ENCODE measurements at regions not wholly inside any gene's neighbourhood (a gene's known extent, or its start where the extent isn't known, plus 50 kb on each side); places are given as distances from the start of the nearest gene placed in this dataset.
"Not testable (repeated sequence)": the region's sequence is repeated elsewhere in the genome, so short reads cannot be mapped to it uniquely, and the experiment has no call there.

- in situ Hi-C loops (cut with HindIII; ENCODE audit: low sequenced_read_pairs) = loop anchor here (10.0 to 25.0 kb wide), 2 partner anchors 116 to 1096 kb away; no protein-coding TSS in a partner anchor
Measured at GRCh38 chr17:71441098-71441497, 679.7 kb upstream of the SOX9 start.

DNA sequence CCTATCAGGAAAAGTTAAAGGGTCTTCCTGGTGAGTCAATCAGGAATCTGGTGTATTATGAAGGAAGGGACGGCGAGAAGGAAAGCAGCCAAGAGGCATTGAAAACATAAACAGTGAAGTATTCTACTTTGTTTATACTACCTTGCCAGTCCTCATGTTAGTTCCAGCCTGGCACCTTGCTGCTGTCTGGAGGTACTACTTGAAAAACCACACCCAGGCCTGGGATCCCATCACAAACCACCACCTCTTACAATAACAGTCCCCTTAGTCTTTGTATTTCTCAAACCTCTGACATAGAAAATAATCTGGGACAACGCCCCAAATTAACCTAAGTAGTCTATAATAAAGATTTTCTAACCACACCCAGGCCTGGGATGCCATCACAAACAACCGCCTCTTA, 676.7 kb upstream of the SOX9 start:
- in situ Hi-C loops (cut with HindIII; ENCODE audit: low sequenced_read_pairs) = loop anchor here (10.0 to 25.0 kb wide), 2 partner anchors 119 to 1093 kb away; no protein-coding TSS in a partner anchor

DNA sequence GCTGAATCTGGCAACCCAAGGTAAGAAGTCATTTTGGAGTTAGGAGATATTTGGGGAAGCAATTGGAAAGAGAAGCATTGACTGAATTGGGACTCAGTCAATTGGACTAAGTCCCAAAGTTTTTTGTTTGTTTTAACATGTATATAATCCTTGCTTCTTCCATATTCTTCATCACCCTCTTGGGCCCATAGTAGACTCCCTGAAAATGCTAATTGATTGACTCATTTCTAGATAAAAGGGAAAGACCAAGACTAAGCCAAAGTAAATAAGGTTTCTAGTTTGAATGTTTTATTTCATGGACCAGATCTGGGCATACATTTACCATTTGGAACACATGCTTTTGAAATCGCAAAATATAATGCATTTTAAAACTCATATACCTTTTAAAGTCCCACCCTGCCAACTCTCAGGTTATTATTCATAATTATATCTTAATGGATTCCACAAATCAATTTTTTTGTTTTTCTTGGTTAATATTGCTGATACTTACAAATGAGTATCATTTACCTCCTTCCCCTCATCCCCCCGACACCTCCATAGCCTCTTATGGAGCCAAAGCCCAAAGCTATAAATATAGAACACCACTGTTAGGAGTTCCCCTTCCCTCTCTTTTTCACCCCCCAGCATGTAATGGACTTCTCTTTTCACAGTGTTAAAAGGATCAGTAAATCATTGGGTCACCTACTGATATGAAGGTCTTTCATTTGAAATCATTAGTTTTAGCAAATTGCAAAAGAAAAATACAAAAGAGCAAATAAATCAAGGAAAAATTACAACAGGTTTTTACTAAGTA, 674.0 kb upstream of the SOX9 start:
- in situ Hi-C loops (cut with HindIII; ENCODE audit: low sequenced_read_pairs) = loop anchor here (5.0 to 25.0 kb wide), 3 partner anchors 40 to 1090 kb away; no protein-coding TSS in a partner anchor

- in situ Hi-C loops (cut with HindIII; ENCODE audit: low sequenced_read_pairs) = loop anchor here (5.0 to 25.0 kb wide), 3 partner anchors 40 to 1090 kb away; no protein-coding TSS in a partner anchor
Measured at GRCh38 chr17:71447644-71448043, 673.2 kb upstream of the SOX9 start.

DNA sequence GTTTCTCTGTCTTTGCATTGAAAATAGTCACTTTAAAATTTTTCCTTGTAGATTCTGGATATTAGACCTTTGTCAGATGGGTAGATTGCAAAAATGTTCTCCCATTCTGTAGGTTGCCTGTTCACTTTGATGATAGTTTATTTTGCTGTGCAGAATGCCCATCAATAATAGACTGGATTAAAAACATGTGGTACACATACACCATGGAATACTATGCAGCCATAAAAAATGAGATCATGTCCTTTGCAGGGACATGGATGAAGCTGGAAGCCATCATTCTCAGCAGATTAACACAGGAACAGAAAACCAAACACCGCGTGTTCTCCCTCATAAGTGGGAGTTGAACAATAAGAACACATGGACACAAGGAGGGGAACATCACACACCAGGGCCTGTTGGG, 670.2 kb upstream of the SOX9 start:
- in situ Hi-C loops (cut with HindIII; ENCODE audit: low sequenced_read_pairs) = not testable (repeated sequence)

DNA sequence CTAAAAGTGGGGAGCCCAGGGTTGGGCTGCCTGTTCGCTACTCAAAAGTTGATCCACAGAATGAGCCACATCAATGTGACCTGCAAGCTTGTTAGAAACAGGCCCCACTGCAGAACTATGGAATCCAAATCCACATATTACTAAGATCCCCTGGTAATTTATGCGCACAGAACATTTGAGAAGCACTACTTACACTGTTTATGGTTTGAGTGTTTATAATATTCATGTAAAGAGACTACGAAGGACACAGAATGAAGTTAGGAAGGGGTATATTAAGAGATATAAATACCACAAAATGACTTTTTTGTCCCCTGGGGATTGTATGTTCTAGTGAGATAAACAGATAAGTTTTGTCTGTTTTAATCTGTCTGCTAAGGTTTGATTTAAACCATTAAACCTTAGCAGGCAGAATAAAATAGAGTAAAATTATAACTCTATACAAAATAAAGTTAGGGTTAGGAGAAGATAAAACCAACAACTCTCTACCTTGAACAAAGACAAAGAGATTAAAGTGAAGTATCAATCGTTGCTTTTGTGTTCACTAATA, 666.9 kb upstream of the SOX9 start:
- in situ Hi-C loops (cut with HindIII; ENCODE audit: low sequenced_read_pairs) = no loop called here

DNA sequence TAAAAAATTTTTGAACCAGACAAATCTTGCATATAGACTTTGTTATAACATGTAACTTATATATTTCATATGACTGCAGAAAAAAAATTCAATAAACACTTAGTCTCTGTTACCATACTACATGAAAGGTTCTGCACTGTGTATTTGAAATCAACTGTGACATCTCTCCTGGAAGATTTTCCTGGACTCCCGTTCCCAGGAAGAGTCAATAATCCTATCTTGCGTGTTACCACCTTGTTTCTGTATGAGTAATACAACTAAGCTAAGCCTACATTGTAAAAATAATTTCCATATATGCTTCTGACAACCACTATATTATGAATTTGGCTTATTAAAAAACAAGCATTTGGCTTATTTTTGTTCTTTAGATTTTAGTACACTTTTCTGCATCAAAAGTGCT, 665.6 kb upstream of the SOX9 start:
- in situ Hi-C loops (cut with HindIII; ENCODE audit: low sequenced_read_pairs) = no loop called here

DNA sequence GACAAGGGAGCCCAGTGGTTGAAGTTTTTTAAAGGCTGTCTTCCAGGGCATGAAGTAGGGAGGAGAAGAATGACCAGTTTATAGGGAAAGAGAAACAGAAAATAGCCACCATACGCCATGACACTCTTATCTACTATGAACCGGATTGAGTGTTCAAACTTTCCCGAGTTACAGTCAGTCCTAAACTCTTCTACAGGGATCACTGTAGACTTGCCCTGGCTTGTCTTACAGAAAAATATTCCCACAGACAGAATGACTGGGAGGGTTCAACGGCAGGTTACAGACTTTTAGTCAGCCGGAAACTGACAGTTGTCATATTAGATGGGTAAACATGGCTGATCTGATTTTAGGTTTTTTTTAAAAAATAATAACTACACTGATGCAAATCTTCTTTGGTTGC, 662.5 kb upstream of the SOX9 start:
- in situ Hi-C loops (cut with HindIII; ENCODE audit: low sequenced_read_pairs) = no loop called here

GRCh38 chr17:71460943-71461342, 659.9 kb upstream of the SOX9 start:
- in situ Hi-C loops (cut with HindIII; ENCODE audit: low sequenced_read_pairs) = no loop called here

DNA sequence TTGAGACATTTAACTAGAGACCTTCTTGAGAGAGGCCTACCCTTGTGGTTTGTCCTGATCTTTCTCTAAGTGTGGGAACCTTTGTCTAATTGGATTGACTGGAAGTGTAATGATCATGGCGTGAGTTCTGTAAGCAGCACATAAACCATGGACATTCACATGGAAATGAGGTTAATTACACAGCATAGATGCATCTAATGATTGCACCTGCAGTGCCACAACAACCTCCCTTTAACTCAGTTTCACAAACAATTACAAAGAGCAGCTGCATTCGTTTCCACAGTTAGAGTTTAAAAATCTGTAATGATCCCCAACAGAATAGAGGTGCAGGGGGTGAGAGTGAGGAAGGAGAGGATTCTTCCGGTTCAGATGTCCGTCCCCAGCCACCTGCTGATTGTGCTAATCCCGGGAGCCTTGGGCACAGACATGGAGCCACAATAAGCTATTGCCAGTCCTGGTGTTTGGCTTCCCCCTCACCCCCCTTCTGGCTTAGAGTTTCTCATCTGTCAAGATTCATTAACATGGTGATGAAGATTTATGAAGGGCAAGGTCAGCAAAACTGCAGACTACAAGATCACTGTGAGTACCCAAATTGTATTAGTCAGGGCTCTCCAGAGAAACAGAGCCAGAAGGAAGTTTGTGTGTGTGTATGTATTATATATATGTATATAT, 659.2 kb upstream of the SOX9 start:
- in situ Hi-C loops (cut with HindIII; ENCODE audit: low sequenced_read_pairs) = no loop called here

- in situ Hi-C loops (cut with HindIII; ENCODE audit: low sequenced_read_pairs) = no loop called here
Measured at GRCh38 chr17:71464241-71464640, 656.6 kb upstream of the SOX9 start.

DNA sequence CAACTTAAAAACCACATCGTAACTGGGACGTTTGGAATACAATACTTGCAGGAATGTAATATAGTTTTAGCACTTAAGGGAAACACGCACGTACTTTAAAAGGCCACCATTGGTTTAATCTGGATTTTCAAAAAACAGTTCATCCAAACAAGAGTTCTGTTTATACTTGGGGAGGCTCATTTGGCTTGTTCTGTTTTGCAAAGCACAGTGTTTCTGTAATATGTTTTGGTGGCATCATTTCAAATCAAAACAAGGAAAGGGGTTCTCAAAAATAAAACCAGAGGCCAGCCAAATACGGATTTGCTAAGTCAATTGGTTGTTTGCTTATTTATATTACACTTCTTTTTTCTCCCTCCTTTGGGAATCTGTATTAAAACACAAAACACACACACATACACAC, 656.1 kb upstream of the SOX9 start:
- in situ Hi-C loops (cut with HindIII; ENCODE audit: low sequenced_read_pairs) = no loop called here

DNA sequence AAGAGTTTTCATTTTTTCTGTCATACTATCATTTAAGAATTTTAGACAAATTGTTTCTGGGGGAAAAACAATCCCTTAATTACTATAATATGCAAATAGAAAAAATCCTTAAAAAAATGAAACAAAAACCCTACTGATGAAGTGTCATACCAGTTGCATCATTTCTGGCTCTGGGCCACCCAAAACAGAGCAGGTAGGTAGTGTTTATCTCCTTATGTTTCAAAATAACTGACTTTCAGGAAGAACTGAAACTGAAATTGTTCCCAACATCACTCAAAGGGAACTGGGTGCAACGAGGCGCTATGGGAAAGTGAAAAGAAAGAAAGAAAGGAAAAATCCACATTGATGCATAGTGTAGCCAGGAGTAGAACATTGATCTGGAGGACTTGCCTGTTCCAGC, 653.1 kb upstream of the SOX9 start:
- in situ Hi-C loops (cut with HindIII; ENCODE audit: low sequenced_read_pairs) = no loop called here

DNA sequence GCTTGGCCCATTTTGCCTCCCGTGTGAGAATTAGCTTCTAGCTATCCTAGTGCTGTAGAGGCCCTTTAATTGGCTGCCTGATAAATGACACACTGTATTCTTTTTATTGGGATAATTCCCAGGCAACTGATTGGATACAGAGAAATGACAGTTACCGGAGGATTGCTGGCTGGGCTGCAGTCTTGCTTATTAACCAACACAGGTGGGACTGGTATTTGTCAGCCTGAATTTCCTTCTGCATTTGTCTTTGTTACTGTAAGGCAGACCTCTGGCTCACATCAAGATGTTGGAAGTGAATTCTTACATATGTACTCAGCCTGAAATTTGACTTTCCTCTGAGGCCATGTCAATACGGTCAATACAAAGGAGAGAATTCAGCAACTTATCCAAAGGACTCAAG, 650.8 kb upstream of the SOX9 start:
- in situ Hi-C loops (cut with HindIII; ENCODE audit: low sequenced_read_pairs) = no loop called here

DNA sequence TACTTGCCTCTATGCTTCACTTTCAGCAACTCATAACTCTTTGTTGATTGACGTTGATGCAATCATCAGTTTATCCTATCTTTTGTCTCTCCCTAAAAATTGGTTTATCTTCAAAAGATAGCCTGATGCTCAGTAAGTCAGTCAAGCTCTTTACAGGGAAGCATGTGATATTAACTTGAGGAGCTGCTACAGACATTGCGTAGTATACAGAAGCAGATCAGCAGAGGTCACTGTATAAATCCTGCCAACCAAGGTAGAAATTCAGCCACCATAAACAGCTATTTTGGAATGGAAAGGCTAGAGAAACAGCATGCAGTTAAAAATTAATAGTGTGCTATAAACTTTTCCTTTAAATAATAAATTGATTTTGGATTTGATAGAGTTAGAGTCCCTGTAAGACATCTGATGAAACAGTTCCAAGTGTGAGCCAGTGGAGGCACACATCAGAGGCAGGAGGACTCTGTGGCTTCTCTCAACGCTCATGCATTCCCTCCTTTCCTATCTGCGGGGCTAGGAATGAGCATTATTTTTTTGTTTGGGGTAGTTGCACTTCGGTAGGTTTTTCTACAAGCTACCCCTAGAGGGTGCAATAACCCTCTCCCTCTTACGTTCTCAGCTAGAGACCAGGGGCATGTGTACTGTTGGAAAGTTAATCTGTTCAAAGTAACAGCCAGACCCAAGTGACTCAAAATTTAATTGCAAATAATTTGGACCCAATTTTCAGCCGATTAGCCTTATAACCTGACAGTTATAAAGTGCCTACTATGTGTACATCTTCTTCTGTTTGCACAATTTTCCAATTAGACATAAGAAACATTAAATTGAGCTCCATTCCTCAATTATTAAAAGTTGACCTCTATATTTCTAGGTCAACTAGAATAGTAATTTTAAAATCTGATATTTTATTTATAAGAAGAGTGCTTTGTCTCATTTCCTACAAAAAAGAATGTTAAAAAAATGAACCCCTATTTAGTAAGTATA, 647.7 kb upstream of the SOX9 start:
- in situ Hi-C loops (cut with HindIII; ENCODE audit: low sequenced_read_pairs) = no loop called here

- in situ Hi-C loops (cut with HindIII; ENCODE audit: low sequenced_read_pairs) = no loop called here
Measured at GRCh38 chr17:71477356-71477755, 643.5 kb upstream of the SOX9 start.

GRCh38 chr17:71480099-71480498, 640.7 kb upstream of the SOX9 start:
- in situ Hi-C loops (cut with HindIII; ENCODE audit: low sequenced_read_pairs) = no loop called here

GRCh38 chr17:71482625-71483024, 638.2 kb upstream of the SOX9 start:
- in situ Hi-C loops (cut with HindIII; ENCODE audit: low sequenced_read_pairs) = no loop called here

- in situ Hi-C loops (cut with HindIII; ENCODE audit: low sequenced_read_pairs) = no loop called here
Measured at GRCh38 chr17:71484546-71484945, 636.3 kb upstream of the SOX9 start.

DNA sequence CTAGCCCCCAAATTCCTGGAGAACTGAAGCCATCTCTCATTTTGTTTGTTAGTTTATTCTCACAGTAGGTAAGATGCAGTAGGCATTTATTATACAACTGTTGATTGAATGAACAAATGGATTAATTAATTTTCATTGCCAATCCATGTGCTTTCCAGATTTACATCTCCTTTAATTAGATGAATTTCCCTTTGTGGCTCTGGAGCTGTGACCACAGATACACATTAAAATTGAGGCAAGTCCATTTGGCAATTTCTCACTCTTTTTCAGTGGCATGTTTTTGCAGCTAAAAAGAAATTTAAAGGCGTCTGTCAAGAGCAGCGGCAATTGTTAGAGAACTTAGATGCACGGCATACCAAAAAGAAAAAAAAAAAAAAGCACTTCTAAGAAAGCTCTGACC, 635.4 kb upstream of the SOX9 start:
- in situ Hi-C loops (cut with HindIII; ENCODE audit: low sequenced_read_pairs) = no loop called here

DNA sequence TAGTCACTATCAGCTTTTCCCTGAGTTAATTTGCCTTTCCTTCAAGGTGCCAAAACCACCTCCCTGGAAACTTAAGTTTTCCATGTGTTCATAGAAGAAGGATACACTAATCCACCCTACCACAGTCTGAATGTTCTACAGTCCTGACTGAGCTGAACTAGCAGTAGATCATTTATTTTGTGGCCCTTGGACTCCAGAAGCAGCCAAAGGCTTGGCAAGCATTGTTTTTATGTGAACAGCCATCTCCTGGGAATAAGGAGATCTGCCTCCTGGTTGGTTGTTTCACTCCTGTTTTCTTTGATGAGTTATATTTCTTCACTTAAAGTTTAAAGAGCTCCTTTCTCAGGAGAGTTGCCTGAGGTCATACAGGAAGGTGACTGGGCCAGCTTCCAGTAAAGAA, 634.6 kb upstream of the SOX9 start:
- in situ Hi-C loops (cut with HindIII; ENCODE audit: low sequenced_read_pairs) = no loop called here

All from endothelial cell of hepatic sinusoid (primary cell).